HG03571 (cell line): ENCODE measurements at regions not wholly inside any gene's neighbourhood (a gene's known extent, or its start where the extent isn't known, plus 50 kb on each side); places are given as distances from the start of the nearest gene placed in this dataset.

Experiments used
- ATAC-seq: cut with Tn5 transposase; IDR thresholded peaks from one replicate; pipeline ENCODE4 v1.9.1; 2021; ENCODE audit not compliant: unreplicated experiment

GRCh38 chr12:28814246-28814645, 334.8 kb upstream of the FAR2 start:
- no peak for ATAC-seq

DNA sequence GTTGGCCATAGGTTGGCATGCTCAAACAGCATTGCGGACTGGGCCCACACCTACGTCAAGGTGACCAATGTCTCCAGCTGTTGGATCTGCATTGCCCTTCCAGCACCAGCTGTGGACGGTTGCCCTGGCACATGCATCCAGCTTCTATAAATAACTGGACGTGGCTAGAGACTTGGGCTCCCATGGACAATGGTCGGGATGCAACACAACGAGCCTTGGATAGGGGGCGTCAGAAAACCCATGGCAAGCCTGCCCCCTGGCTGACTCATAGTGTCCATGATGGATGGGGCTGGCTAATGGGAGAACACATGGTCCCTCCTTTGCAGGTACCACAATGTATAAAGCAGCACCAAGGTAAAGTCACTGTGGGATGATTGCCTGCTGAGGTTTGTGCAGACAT, 331.6 kb upstream of the FAR2 start:
- no peak for ATAC-seq

DNA sequence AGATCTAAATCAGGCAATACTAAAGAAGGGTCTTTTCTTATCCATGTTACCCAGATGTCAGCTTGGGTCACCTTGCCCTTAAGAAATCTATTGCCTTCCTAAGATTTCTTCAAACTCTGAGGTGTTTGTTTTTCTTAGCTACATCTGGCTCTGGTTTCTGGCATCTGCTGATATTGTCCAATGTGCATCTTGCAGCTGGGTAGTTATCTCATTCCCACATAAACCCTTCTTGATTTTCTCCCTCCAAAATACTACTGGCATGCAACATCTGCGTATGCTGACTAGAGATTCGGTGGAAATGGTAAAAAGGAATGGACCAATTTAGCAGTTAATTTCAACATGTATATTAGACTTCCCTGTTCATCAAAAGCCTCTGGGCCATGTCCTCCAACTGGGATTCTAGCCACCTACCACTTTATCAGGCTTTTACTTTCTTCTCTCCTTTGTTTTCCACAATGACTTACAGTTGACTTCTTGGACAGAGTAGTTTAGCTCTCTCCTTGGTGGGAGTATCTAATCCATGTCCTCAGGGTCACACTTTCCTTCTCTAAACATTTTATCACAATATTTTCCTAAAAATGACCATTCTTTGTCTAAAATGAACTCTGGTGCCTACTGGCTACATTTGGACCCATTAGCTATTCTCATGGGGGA, 324.8 kb upstream of the FAR2 start:
- no peak for ATAC-seq

DNA sequence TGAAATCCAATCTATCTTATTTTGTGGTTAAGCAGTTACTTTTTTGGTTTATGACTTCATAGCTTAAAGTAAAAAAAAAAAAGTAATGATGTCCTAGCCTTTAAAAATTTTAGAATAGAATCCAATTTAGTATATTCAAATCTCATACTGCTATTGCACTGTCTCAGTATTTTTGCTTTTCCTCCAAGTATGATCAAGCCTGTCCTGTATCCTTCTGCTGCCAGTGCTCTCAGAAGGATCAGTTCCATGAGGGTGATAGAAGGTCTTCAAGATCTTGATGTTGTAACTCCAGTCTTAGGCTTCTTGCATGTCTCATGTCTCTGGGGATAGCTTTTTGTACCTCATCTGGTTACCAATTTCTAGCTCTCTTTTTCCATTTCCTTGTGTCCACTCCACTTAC, 324.2 kb upstream of the FAR2 start:
- ATAC-seq, result no peak

GRCh38 chr12:28826766-28827165, 322.3 kb upstream of the FAR2 start:
- no peak for ATAC-seq

- no peak for ATAC-seq
Measured at GRCh38 chr12:28827861-28828260, 321.2 kb upstream of the FAR2 start.

DNA sequence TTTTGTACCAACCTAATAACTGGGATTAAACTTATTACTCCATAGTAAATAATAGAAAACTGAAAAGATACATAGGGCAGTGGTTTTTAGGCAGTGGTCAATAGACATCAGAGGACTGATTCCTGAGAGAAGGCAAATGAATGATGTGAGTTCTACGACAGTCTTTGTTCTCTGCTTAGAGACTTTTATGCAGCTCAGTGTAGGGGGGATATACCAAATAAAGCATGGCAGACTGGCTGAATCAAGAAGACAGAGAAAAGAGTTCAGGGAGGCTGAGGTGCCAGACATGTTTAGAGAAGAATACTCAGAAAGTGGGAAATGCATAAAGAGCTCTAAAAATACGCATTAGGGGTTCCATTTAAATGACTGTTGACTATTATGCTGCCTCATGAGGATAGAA, 320.8 kb upstream of the FAR2 start:
- no peak for ATAC-seq

- no peak for ATAC-seq
Measured at GRCh38 chr12:28830491-28830890, 318.6 kb upstream of the FAR2 start.

DNA sequence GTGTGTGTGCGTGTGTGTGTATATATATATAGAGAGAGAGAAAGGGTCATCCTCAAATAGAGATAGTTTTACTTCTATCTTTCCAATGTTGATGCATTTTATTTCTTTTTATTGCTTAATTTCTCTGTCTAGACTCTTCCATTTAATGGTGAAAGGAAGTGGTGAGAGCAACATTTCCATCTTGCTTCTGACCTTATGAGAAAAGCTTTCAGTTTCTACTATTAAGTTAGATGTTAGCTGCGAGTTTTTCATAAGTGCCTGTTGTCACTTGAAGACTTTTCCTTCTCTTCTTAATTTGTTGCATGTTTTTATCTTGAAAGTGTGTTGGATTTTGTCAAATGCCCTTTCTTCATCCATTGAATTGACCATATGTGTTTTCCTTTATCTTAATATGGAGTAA, 304.4 kb upstream of the FAR2 start:
- no peak for ATAC-seq

- ATAC-seq, result no peak
Measured at GRCh38 chr12:28851781-28852180, 297.3 kb upstream of the FAR2 start.

DNA sequence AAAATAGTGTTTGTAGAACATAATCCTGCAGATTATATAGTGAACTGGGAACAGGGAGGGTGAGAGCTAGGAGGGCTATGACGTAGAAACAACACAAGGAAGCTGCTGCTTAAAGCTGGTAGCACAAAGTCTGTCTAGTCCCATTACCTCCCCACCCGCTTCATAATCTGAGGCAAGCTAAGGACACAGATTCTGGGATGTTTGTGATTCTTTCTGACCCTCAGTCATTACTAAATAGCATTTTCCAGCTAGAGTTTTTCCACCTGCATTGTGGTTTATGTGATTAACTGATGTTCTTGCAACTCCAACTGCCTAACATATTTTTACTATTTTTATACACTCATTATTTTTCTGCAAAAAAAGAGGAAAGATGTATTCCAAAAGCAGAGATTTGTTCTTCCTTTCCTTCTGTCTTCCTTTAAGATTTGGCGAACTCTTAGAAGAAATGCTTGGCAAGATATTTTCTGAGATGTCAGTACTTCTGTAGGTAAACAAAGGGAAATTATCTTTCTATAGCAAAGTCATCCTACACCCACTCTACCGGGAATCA, 293.2 kb upstream of the FAR2 start:
- no peak for ATAC-seq

- ATAC-seq, result no peak
Measured at GRCh38 chr12:28857369-28857768, 291.7 kb upstream of the FAR2 start.

GRCh38 chr12:28859551-28859950, 289.5 kb upstream of the FAR2 start:
- no peak for ATAC-seq

DNA sequence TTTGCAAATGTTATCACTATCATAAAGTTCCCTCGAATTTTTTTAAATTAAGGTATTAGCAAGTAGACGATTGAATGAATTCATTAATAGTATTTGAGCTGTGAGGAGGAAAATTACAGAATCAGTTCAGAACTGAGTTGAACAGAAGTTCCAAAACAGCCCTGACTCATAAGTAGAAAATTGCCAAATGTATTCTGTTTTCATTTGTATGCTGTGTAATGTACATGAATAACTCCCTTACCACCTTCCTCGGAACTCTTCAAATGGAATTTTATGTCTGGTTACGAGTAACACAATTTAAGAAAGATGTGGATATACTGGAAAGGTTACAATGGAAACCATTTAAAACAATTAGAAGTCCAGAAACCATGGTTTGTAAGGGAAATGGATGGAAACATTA, 283.3 kb upstream of the FAR2 start:
- ATAC-seq, result no peak

DNA sequence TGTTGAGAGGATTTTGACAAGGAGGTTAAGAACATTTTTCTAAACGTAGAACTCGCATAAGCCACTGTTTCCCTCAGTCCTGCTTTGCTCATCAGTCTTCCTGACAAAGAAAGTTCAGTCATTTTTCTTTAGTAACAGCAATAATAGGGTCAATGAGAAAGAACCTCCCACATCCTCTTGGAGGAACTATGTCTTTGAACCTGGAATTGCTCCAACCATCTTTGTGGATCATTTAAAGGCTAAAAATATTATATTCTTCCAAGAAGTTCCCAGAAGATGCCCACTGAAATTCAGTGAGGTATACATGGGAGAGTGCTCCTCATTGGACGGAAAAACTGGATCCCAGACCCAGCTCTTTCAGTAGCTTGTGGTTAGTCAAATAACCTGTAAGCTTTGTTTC, 282.8 kb upstream of the FAR2 start:
- no peak for ATAC-seq

- no peak for ATAC-seq
Measured at GRCh38 chr12:28866715-28867503, 282.2 kb upstream of the FAR2 start.

- ATAC-seq, result no peak
Measured at GRCh38 chr12:28868414-28868813, 280.7 kb upstream of the FAR2 start.

- ATAC-seq, result no peak
Measured at GRCh38 chr12:28869197-28869596, 279.9 kb upstream of the FAR2 start.

GRCh38 chr12:28870839-28871440, 278.1 kb upstream of the FAR2 start:
- ATAC-seq, result no peak

DNA sequence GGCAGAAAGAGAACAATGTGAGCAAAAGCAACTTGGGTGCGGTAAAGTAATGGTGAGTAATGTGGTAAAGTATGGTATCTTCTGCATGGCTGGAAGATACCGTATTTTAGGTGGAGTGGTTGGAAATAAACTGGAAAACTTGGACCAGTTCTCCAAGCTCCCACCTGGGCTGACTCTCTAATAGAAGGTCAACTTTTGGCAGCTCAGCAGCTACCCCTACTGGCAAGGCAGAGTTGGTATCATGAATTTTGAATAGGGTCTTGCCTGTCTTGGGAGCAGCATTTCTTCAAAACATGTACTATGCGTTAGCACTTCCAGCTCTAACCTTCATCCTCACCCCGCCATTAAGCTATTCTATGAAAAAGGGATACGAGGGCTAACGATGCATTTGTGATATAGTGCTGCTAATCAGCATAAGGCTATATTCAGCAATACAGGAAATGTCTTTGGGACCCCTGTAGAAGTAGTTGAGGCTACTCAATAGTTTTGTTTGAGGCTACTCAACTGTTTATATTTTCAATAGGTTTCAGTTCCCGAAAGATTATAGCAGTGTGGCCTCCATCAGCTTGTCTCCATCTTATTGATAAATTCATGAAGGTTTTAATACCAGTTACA, 276.3 kb upstream of the FAR2 start:
- no peak for ATAC-seq

DNA sequence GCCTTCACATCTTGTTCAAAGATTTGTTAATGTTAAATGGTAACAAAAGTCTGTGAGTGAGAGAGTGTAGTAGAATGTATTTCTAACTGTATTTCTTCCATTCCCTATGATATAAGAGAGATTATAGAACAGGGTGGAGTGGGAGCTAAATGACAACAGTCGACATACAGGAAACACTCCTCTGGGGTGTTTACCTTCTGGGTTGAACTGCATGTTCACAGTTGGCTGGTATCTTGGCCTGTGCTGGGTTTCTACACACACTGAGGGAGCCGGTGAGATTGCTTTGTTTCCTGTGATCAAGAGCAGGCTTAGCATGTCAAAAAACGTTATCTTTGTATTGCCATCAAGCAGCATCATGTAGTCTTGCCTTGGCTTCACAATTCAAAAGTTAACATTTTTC, 274.3 kb upstream of the FAR2 start:
- ATAC-seq, result no peak
